HG03571 (cell line): ENCODE measurements at regions not wholly inside any gene's neighbourhood (a gene's known extent, or its start where the extent isn't known, plus 50 kb on each side); places are given as distances from the start of the nearest gene placed in this dataset.

ENCODE experiments used
- ATAC-seq: cut with Tn5 transposase; IDR thresholded peaks from one replicate; pipeline ENCODE4 v1.9.1; 2021; ENCODE audit not compliant: unreplicated experiment

- ATAC-seq, result no peak
These were observed 421.3 kb upstream of the ANKRD30A start for GRCh38 chr10:36704124-36704523.

DNA sequence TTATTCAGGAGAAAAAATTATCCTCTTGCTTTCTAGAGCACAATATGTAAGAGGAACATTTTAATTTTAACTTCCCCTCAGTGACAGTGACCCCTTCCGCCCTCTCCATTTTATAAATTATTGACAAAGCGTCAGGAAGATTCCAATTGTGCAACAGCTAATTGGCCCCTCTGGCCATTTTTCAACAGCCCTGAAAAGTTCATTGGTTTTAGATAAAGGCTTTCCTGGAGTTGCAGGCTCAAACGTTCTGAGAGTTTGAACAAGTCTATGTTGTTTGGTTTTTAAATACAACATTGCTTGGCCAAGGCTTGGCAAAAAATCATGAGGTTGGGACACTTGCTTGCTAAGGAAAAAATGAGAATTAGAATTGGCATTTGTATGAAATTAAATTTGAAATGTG, 422.2 kb upstream of the ANKRD30A start:
- no peak for ATAC-seq

DNA sequence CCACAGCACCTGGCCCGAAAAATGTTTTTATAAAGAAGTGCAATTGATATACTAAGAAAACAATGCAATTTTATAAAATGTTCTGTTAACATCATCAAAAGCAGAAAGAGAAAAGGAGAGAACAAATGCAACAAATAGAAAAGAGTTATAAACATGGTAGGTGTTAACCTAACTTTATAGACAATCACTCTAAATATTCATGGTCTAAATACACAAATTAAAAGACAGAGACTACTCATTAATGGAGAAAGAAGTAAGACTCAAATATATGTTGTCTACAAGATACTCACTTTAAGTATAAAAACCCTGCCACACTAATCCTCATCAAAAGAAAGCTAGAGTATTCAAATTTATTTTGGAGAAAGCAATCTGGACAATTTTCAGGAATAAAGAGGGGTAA, 425.3 kb upstream of the ANKRD30A start:
- ATAC-seq, result no peak

DNA sequence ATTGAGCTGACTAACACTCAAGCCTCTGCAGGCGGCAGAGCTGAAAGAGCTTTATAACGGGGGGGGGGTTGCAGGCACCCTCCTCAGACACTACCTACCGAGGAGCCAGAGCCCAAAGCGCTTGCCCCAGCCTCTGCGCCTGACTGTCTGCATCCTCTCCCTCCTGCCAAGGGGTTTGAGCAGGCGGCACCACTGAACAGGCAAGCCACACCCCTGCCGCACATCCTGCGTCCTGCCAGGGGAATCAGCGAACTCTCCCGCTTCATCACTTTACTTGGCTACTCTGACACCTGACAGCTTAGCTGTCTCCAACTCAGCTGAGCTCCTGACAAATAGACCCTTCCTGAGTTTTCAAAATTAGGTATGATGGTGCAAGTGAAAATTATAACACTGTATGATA, 432.6 kb upstream of the ANKRD30A start:
- no peak for ATAC-seq

DNA sequence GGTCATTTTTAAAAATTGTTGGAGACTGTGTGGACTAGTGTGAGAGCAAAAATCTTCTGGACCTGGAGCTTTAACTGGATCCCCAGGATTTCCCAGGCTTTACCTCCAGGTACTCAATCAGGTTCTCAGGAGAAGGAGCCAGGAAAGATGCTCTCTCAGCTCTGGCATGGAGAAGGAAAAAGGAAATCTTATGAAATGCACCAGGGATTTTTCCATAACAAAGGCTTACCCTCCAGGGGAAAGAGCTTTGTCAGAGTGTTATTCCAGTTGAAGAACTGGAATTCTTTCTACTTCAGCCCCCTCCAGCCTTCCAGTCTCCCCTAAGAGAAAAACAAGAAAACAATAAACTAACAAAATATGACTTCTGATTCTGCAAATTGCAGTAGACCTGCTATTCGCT, 436.7 kb upstream of the ANKRD30A start:
- no peak for ATAC-seq

GRCh38 chr10:36683421-36683820, 442.0 kb upstream of the ANKRD30A start:
- no peak for ATAC-seq

DNA sequence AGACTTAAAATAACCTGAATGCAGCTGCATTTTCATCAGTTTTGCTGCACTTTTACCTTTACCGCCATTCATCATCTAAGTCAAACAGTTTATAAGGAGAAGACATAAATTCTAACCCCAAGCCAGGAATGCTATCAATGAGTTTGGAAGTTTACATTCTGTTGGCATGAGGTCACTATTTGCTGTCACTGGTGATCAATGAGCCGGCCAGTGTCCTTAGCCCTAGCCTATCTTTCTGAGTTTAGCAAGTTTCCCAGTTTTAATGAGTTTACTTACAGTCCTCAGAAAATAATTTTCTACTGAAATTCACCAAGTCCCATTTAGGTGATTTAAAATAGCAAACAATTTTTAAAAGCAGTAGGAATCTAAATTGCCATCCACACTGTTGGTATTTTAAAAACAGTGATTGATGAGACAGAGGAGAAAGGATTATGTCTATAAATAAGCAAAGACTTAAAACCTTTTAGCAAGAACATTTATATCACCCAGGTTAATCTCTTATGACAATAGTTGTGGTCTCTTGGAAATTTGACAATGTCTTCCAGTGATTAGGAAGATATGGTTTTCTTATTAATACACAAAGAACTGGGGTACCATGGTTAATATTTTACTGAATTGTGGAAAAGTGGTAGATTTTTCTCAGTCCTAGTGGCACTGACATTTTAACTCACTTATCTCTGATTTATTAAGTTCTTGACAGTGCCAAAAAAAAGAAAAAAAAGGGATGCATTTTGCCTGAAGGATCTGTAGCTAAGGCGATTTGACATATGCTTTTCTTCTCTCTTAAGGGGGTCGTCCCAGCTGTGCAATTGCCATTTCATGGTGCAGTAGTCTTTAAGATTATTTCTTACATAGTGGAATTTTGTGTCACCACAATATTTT, 443.4 kb upstream of the ANKRD30A start:
- no peak for ATAC-seq

GRCh38 chr10:36679554-36679953, 445.8 kb upstream of the ANKRD30A start:
- no peak for ATAC-seq

GRCh38 chr10:36677431-36677768, 448.0 kb upstream of the ANKRD30A start:
- ATAC-seq, result no peak

- ATAC-seq, result no peak
These were observed 448.5 kb upstream of the ANKRD30A start for GRCh38 chr10:36676756-36677430.

- ATAC-seq, result no peak
These were observed 449.1 kb upstream of the ANKRD30A start for GRCh38 chr10:36676321-36676720.

GRCh38 chr10:36675458-36675880, 449.9 kb upstream of the ANKRD30A start:
- ATAC-seq, result no peak

DNA sequence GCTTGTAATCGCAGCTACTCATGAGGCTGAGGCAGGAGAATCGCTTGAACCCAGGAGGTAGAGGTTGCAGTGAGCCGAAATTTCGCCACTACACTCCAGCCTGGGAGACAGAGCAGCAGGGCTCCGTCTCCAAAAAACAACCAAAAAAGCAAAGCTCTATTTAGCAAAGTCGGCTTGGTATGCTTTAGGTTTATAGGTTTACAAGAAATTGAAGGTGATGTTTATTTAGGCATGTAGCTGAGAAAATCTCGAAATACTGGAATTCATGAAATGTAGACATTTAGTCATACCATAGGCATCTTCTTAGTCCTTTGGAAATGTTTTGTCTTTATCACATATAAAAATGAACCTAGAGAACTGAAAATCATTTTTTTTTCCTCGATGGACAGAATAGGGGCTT, 453.8 kb upstream of the ANKRD30A start:
- no peak for ATAC-seq

DNA sequence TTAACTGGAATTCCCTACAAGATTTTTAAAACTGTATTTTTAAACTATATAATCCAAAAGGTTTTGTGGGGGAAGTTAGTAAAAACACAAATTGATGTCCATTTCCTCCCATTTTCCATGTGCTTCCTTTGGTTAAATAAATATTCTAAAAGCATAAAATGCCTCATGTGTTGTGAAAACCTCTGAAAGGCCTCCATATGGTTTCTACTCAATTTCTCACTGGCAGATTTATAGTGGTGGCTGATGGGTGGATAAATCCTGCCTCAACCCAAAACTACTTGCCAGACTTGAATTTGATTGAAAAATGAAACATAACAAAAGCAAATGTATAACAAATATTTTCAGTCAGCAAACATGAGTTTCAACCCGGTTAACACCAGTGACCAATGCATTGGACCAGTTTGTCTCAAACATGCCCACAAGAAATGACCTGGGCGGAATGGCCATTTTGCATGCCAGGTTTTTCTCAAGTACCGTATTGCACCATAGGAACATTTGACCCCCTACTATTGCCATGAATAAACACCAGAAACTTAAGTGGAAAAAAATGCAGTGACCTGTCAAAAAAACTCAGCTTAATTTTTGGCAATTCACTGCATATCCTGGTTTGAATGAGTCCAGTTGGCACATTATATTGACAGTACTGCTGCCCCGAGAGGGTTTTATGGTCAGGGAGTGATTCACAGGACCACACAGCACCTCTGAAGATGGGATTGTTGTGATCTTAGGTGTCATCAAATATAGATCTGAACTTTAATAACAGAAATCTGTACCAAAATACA, 454.6 kb upstream of the ANKRD30A start:
- ATAC-seq, result no peak

DNA sequence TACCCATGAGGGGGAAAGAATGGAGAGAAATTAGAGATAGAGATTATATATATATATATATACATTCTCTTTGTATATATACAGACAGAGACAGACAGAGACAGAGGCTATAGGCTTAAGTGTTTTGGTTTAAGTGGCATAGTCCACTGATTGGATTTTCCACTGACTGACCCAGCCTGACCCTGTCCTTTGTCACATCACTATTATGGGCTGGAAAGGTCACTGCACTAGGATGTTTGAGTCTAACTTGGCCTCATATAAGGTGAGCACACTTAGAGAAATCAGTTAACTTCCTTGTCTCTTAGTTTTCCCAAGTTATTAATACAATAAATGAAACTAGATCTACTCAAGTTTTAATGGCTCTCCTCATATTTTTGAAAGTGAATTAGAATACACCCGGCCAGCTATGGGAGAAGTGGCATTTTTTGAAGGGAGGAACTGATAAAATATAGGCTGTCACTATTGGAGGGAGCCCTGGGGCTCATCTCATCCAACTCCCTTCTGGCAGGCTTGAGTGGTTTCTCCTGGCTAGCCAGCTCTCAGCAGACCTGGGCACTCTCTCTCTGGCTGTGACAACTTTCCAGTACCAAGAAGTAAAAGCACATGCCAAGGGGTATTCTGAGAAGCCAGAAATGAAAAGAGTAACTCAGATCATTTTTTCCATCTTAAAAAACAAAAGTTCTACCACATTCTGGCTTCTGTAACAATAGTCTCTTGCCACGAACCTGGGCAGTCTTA, 455.6 kb upstream of the ANKRD30A start:
- ATAC-seq, result no peak

GRCh38 chr10:36666451-36666850, 458.9 kb upstream of the ANKRD30A start:
- ATAC-seq, result no peak

GRCh38 chr10:36662571-36662970, 462.8 kb upstream of the ANKRD30A start:
- ATAC-seq, result no peak

- no peak for ATAC-seq
These were observed 475.1 kb upstream of the ANKRD30A start for GRCh38 chr10:36650274-36650673.

DNA sequence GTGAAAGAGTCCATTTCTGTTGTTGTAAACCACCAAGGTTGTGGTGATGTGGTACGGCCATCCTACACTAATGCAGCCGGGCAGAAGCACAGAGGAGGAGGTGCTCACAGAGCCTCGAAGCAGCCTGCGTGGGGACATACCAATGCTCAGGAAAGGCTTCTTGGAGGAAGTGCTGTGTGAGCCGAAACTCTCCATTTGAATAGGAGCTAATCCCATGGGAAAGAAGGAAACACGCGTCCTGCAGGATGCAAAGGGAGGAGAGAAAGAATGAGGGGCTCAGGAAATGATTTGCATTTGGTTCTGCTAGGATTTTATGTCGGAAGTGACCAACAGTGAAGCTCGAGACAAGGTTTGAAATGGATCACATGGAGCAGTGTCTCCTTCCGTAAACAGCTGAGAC, 477.9 kb upstream of the ANKRD30A start:
- no peak for ATAC-seq

DNA sequence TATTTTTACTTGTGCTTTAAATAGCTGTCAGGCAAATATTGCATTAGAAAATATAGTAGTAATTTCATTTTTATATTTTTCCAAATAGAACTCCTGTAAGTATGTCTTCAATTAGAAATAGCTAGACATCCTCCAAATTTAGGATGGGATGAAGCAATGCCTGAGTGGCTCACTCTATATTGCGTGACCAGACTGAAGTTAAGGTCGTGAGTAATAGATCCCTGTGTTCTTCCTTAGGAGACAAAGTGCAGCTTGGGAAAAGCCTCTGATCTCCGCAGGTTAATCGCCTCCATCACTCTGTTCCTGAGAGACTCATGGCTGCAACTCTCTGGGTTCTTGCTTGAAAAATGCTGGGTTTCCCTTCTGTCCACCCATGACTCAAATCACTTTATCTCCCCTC, 484.8 kb upstream of the ANKRD30A start:
- no peak for ATAC-seq
